Activated CD8-positive, alpha-beta T cell treated with anti-CD3 and anti-CD28 coated beads for 36 hours (primary cell): ENCODE measurements at regions not wholly inside any gene's neighbourhood (a gene's known extent, or its start where the extent isn't known, plus 50 kb on each side); places are given as distances from the start of the nearest gene placed in this dataset.

ENCODE experiments used
- ATAC-seq: fragments of 200-7000 bp; cut with Tn5 transposase; one replicate; pipeline ENCODE4 v1.10.0; 2021; ENCODE audit warnings: mild to moderate bottlenecking, moderate library complexity
- CTCF ChIA-PET: fragments of 350-600 bp; sonication (Branson Sonifier 250); formaldehyde crosslinking; loops from one replicate; lab custom pipeline; 2021; ENCODE audit warnings: antibody characterized with exemption; lab: Charles Lee
- POLR2A ChIA-PET: fragments of 350-600 bp; sonication (Branson Sonifier 250); formaldehyde crosslinking; loops from one replicate; lab custom pipeline; 2021; ENCODE audit warnings: antibody characterized with exemption; lab: Charles Lee
- DNase-seq: peaks from one replicate; pipeline ENCODE4 v3.0.0-alpha.2; 2020
- H3K27ac Mint-ChIP-seq: one replicate; pipeline ENCODE4 v1.8.0; 2021; ENCODE audit warnings: mild to moderate bottlenecking, mixed read lengths
- H3K27me3 Mint-ChIP-seq: one replicate; pipeline ENCODE4 v1.8.0; 2021; ENCODE audit warnings: mixed read lengths
- H3K36me3 Mint-ChIP-seq: one replicate; pipeline ENCODE4 v1.8.0; 2021; ENCODE audit warnings: low read depth, mixed read lengths
- H3K4me1 Mint-ChIP-seq: one replicate; pipeline ENCODE4 v1.8.0; 2021; ENCODE audit warnings: low read depth, mixed read lengths
- H3K4me3 Mint-ChIP-seq: one replicate; pipeline ENCODE4 v1.8.0; 2021; ENCODE audit warnings: mild to moderate bottlenecking, moderate library complexity, mixed read lengths
- H3K9me3 Mint-ChIP-seq: one replicate; pipeline ENCODE4 v1.8.0; 2021; ENCODE audit warnings: mixed read lengths
- intact Hi-C: fragments of 100-400 bp; cut with micrococcal nuclease; formaldehyde crosslinking; loops from one replicate; pipeline ENCODE4 v1.10.0; 2022
- TF ChIP-seq, protein P1 (sequence below): fragments of 200-600 bp; IDR thresholded peaks from one replicate; pipeline ENCODE4 v1.8.0; 2022; ENCODE audit warnings: antibody characterized with exemption, mild to moderate bottlenecking

DNA sequence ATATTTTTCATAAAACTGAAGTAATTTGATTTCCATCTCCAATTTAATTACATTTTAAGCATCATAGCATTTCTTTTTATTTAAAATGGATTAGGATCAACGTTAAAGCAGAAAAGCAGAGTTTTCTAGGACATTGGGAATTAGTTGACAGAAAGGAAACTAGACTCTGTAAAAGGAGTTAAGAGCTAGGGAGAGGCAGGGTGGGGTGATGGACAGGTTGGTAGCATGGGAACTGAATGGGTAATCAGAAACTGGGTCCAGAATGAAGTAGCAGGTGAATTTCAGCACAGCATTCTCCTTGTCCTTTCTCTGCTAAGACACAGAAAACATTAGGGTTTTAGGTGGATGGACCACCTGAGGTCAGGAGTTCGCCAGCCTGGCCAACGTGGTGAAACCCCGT is 97.6 kb downstream of the ANAPC4 start:
- CTCF ChIA-PET, result interaction anchor here (0.7 kb wide), 1 partner anchor 32 kb away, joined by 3 read pairs; no protein-coding TSS in a partner anchor
- no peak for ATAC-seq
- H3K36me3 Mint-ChIP-seq, result peaks cover 2% of the 10 kb centered on the region
- H3K4me1 Mint-ChIP-seq, result no peaks in the 10 kb centered on the region
- no peak overlapping the region for H3K27ac Mint-ChIP-seq
- no peak overlapping the region for H3K4me3 Mint-ChIP-seq
- no peaks in the 10 kb centered on the region for H3K27me3 Mint-ChIP-seq
- H3K9me3 Mint-ChIP-seq, result peaks cover 5% of the 10 kb centered on the region
- POLR2A ChIA-PET, result no interaction called here
- intact Hi-C loops, result no loop called here
- DNase-seq, result no peak
- TF ChIP-seq, protein P1, sequence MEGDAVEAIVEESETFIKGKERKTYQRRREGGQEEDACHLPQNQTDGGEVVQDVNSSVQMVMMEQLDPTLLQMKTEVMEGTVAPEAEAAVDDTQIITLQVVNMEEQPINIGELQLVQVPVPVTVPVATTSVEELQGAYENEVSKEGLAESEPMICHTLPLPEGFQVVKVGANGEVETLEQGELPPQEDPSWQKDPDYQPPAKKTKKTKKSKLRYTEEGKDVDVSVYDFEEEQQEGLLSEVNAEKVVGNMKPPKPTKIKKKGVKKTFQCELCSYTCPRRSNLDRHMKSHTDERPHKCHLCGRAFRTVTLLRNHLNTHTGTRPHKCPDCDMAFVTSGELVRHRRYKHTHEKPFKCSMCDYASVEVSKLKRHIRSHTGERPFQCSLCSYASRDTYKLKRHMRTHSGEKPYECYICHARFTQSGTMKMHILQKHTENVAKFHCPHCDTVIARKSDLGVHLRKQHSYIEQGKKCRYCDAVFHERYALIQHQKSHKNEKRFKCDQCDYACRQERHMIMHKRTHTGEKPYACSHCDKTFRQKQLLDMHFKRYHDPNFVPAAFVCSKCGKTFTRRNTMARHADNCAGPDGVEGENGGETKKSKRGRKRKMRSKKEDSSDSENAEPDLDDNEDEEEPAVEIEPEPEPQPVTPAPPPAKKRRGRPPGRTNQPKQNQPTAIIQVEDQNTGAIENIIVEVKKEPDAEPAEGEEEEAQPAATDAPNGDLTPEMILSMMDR, result no peak

DNA sequence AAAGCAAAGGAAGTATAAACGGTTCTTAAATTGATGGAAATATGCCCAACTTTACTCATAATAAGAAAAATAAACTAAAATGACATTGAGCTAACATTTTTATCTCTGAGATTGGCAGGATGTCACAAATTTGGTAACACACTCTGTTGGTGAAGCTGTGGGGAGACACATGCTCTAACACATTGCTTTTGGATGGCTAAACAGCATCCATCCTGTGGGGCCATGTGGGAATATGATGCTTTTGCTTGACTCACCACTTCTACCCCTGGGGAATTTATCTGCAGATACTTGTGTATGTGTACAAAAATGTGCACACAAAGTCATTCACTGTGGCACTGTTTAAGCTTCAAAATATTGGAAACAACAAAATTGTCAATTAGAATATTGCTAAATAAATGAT is 100.2 kb downstream of the ANAPC4 start:
- TF ChIP-seq, protein P1, result no peak
- no peaks in the 10 kb centered on the region for H3K27me3 Mint-ChIP-seq
- H3K36me3 Mint-ChIP-seq, result peaks cover 2% of the 10 kb centered on the region
- intact Hi-C loops, result no loop called here
- DNase-seq (no peak), ATAC-seq (no peak)
- no peak overlapping the region for H3K27ac Mint-ChIP-seq
- H3K9me3 Mint-ChIP-seq, result no peaks in the 10 kb centered on the region
- ChIA-PET CTCF (no interaction called here), POLR2A (no interaction called here)
- no peaks in the 10 kb centered on the region for H3K4me1 Mint-ChIP-seq
- H3K4me3 Mint-ChIP-seq, result no peak overlapping the region

DNA sequence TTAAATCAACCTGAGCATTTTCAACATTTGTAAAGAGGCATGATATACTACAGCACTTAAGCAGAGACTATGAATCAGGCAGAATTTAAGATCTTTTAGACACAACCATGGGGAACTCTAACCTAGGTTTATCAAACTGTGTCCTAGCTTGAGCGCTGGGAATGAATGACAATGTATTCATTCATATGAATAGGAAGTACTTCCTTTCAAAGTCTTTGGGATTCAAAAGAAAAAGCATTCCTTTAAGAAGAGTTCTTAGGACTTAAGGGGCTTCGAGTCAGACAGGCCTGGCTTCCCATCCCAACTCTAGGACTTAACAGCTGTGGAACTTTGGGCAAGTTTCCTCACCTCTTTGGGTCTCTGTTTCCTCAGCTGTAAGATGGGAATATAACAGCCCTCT is 104.6 kb downstream of the ANAPC4 start:
- intact Hi-C loops, result no loop called here
- DNase-seq (no peak), ATAC-seq (no peak)
- ChIA-PET CTCF (no interaction called here), POLR2A (no interaction called here)
- H3K27me3 Mint-ChIP-seq, result peaks cover 2% of the 10 kb centered on the region
- no peak overlapping the region for H3K27ac Mint-ChIP-seq
- peaks cover 2% of the 10 kb centered on the region for H3K4me1 Mint-ChIP-seq
- H3K4me3 Mint-ChIP-seq, result no peak overlapping the region
- TF ChIP-seq, protein P1, result no peak
- peaks cover 2% of the 10 kb centered on the region for H3K36me3 Mint-ChIP-seq
- H3K9me3 Mint-ChIP-seq, result peaks cover under 1% of the 10 kb centered on the region

DNA sequence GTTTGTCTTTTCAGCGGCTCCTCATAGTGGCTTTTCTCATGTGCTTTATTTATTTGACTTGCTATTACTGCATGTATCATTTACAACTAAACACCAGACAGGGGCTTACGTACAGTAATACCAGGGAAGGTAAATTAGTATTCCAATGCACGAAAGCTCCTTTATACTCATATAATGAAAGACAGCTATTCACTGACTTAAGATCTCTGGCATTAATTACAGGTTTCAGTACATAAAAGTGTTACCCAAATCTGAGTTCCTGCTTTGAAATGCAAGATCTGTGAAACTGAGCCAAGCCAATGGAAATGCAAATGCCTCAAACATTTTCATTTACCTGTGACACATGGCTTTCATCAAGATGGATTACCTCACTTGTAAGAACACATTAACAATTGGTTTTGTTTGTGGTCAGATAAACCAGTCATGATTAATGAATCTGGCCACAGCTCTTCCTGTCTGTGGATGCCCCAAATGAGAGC is 107.2 kb downstream of the ANAPC4 start:
- H3K36me3 Mint-ChIP-seq, result peaks cover 5% of the 10 kb centered on the region
- DNase-seq (no peak), ATAC-seq (no peak)
- intact Hi-C loops, result no loop called here
- H3K4me3 Mint-ChIP-seq, result no peak overlapping the region
- ChIA-PET POLR2A (no interaction called here), CTCF (no interaction called here)
- H3K27me3 Mint-ChIP-seq, result peaks cover 5% of the 10 kb centered on the region
- H3K4me1 Mint-ChIP-seq, result peaks cover 2% of the 10 kb centered on the region
- H3K27ac Mint-ChIP-seq, result no peak overlapping the region
- peaks cover 8% of the 10 kb centered on the region for H3K9me3 Mint-ChIP-seq
- TF ChIP-seq, protein P1, result no peak

DNA sequence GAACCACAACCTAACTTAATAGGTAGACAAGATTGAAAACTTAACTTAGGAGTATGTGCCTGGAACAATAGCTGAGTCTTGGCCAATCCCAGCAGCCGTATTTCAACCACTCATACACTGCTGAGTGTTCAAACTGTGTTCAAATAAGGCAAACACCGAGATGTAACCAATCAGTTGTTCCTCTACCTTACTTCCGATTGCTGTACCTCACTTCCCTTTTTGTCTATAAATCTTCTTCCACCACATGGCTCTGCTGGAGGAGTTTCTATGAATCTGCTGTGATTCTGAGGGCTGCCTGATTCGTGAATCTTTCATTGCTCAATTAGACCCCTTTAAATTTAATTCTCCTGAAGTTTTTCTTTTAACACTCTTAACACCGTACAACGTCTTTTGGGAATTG is 108.0 kb downstream of the ANAPC4 start:
- ATAC-seq (no peak), DNase-seq (no peak)
- Mint-ChIP-seq H3K9me3 (peaks cover 8% of the 10 kb centered on the region), H3K36me3 (peaks cover 4% of the 10 kb centered on the region), H3K27me3 (peaks cover 7% of the 10 kb centered on the region), H3K27ac (no peak overlapping the region), H3K4me1 (peaks cover 2% of the 10 kb centered on the region), H3K4me3 (no peak overlapping the region)
- intact Hi-C loops, result no loop called here
- POLR2A ChIA-PET, result no interaction called here
- CTCF ChIA-PET, result no interaction called here
- TF ChIP-seq, protein P1, result no peak
